GM19395 (cell line): ENCODE measurements at regions not wholly inside any gene's neighbourhood (a gene's known extent, or its start where the extent isn't known, plus 50 kb on each side); places are given as distances from the start of the nearest gene placed in this dataset.

Source experiments
- ATAC-seq: cut with Tn5 transposase; IDR thresholded peaks from one replicate; pipeline ENCODE4 v1.9.1; 2021; ENCODE audit warnings: mild to moderate bottlenecking, moderate library complexity; ENCODE audit not compliant: unreplicated experiment

GRCh38 chr5:171647043-171647903 lies 138.3 kb upstream of the SMIM23 start:
- no peak for ATAC-seq

- no peak for ATAC-seq
Observed at GRCh38 chr5:171647904-171648260, 137.7 kb upstream of the SMIM23 start.

DNA sequence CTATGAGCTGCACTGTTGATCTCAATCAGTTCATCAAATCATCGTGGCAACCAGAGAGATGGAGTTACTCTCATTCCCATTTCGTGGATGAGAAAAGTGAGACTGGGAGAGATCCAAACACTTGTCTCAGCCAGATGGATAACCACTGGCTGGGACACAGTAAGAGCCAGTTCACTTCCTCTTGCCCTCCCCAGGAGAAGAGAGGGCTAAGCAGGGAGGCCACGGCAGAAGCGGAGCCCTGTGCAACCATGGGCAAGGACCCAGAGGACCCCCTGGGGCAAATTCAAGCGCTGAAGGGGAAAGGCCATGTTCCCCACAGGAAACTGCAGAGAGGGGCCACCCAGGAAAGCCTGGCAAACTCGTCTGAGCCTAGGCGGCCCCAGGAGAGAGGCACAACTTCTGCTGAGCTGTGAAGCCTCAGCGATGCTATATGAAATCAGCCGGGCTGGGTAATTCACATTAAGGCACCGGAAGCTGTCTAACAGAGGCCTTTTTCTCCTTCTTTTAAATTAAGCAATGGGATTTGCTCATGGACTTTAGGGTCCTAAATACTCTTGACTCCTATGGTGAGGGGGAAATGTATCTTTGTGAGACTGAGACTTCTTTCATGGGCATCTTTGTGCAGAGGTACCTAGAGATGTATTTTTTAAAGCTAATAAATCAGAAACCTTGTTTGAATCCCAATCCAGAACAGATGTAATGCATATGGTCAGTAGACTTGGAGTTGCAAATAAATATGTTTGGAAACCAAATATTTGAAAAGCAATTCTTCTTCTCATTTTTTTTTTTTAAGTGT lies 137.1 kb upstream of the SMIM23 start:
- ATAC-seq = no peak

GRCh38 chr5:171649075-171649401 lies 136.6 kb upstream of the SMIM23 start:
- ATAC-seq = no peak

DNA sequence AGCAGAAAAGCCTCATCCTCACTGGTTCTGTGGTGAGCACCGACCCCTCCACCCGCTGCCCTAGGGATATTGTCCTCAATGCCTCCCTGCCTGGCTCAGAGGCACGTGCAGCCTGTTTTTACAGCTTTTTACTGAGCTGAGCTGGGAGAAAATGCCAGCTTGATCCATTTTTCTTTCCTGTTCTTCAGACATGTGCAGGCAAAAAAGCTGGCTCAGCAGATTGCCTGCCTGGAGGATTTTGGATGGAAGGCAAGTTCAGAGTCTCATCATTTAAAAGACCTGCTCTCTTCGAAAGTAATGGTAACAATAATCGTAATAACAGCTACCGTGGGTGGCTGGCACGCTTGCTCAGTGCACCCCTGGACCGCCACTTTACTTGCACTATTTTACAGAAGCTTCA lies 135.0 kb upstream of the SMIM23 start:
- ATAC-seq = no peak

- no peak for ATAC-seq
Observed at GRCh38 chr5:171651102-171651501, 134.5 kb upstream of the SMIM23 start.

GRCh38 chr5:171654881-171655280 lies 130.7 kb upstream of the SMIM23 start:
- no peak for ATAC-seq

GRCh38 chr5:171657473-171657872 lies 128.1 kb upstream of the SMIM23 start:
- ATAC-seq = no peak

GRCh38 chr5:171659896-171660295 lies 125.7 kb upstream of the SMIM23 start:
- ATAC-seq = no peak

GRCh38 chr5:171660434-171660833 lies 125.2 kb upstream of the SMIM23 start:
- ATAC-seq = no peak

DNA sequence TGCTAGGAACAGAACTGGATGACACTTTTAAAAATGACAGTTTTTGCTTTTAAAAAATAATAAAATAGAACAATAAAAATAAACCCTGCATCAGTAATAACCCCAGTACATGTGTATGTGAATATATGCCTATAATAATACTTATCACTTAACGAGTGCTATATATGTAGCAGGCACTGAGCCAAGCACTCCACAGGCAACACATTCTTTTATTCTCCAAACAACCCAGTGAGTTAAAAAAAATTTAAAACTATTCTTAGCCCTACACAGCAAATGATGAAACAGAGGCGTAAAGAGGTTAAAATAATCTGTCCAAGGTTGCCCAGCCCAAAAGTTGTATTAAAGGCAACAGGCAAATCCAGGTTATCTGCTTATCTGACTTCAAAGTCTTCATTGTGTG lies 124.5 kb upstream of the SMIM23 start:
- no peak for ATAC-seq

DNA sequence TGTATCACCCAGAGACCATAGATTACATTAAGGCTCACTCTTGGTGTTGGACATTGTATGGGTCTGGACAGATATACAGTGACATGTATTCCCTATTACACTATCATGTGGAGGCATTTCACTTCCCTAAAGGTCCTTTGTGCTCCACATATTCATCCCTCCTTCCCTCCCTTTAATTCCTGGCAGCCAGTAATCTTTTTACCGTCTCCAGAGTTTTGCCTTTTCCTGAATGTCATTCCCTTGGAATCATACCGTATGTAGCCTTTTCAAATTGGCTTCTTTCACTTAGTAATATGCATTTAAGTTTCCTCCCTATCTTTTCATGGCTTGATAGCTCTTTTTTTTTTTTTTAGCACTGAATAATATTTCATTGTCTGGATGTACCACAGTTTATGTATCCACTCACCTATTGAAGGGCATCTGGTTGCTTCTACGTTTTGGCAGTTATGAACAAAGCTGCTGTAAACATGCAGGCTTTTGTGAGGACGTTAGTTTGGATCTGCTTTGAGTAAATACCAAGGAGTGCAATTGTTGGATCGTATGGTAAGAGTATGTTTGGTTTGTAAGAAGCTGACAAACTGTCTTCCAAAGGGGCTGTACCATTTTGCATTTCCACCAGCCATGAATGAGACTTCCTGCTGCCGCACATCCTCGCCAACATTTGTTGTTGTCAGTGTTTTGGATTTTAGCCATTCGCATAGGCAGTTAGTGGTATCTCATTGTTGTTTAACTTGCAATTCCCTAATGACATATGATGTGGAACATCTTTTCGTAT lies 122.1 kb upstream of the SMIM23 start:
- ATAC-seq = no peak

DNA sequence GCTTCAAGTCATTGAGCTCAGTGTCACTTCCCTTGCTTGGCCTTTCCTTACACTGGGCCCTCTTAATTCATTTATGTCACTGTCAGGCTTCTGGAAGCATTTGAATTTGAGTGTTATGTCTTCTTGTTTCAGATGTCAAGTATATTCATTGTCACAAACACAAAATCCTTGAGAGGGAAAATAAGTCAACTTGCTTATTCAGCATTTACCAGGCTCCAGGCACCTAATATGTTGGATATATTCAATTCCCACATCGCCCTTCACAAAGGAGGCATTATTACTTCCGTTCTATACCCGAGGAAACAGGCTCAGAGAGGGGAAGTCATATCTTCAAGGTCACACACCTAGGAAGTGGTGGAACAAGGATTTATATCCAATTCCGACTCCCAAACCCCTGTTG lies 121.1 kb upstream of the SMIM23 start:
- ATAC-seq = no peak

- no peak for ATAC-seq
Observed at GRCh38 chr5:171666815-171667214, 118.8 kb upstream of the SMIM23 start.

DNA sequence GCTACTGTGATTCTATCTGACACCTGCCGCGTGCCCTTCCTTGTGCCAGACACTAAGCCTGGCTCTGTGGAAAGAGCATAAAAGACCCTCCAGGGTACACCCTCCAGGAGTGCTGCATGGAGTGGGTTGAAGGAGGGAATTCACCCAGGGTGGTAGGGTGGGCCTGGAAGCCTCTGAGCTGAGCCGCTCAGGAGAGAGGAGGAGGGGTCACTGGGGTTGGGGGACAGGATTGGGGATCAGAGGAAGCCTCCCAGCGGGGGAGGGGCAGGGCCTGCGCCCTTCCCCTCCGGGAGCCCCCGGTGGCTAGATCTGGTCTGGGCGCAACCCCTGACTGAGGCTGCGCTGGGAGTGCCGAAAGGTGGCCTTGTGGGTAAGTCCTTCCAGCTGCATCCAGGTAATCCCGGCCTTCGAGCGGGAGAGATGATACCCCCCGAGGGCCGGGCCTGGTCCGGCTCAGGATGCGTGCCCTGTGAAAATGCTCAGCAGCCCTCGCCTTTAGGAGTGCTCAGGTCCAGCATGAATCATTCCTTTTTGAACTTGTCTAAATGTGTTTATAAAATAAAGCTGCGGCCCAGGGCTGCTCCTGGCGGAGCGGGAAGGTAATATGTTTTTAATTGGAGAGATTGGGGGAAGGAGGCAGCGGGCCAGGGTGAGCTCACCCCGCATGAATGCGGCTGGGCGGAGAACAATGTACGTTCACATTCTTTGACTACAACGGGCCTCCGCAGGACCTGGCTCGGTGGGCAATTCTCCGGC lies 118.1 kb upstream of the SMIM23 start:
- ATAC-seq = no peak

DNA sequence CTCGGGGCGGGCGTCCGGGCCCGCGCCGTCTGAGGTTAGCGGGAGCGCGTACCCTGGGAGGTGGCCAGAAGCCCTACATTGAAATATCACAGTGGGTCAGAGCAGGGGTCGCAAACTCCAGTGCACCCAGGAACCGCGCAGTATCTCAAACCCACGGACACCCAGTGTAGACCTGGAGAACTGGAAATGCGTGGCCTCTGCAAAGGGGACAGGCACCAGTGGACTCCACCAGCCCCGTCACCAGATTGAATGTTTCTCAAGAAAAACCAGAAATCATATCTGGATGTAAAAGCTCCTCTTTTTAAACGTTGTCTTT lies 117.6 kb upstream of the SMIM23 start:
- ATAC-seq = no peak

DNA sequence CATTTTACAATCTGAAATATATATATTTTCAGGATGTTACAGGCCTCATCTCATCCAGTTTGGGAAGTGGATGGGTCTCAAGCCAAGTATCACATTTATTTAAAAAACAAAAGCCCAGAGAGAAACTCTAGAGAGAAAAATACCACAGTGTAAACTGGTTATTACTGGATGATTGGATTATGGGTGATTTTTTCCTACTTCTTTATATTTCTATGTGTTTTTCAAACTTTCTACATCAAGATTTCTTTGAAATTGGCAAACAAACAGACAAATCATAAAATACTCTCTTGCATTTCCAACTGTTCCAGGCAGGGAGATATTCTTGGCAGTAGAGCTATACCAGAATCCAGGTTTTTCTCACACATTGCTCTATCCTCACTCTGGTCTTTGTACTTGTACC lies 116.0 kb upstream of the SMIM23 start:
- ATAC-seq = no peak

DNA sequence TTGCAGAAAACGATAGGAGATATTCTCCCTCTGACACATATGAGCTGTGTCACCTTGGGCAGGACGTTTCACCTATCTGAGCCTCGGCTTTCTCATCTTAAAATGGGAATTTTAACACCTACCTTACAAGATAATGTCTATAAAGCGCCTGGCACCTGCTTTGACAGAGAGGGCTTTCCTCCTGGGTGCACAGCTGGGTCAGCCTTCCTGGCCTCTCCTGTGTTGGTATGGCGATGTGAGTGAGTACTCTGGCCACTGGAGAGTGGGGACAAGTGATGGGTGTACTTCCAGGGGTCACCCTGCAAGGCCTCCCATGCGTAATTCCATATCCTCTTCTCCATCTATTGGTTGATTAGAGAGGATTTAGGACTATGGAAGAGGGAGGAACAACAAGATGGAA lies 113.1 kb upstream of the SMIM23 start:
- ATAC-seq = no peak

DNA sequence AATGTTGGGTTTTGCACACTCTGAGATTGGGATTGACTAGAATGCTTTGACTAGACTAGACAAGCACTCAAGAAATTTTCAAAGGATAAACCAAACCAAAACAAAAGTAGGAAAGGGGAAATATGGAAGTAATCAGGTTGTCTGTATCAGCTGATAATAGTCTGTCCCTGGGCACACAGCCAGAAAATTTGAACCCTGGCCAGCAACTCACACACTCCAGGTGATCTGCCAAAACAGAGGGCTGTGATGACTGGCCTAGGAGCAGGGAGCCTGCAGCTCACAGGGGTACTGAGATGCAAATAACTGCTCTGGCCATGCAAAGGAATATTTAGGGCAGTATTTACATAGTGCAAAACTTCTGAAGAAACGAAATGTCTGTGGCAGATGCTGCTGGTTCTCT lies 112.3 kb upstream of the SMIM23 start:
- ATAC-seq = no peak

DNA sequence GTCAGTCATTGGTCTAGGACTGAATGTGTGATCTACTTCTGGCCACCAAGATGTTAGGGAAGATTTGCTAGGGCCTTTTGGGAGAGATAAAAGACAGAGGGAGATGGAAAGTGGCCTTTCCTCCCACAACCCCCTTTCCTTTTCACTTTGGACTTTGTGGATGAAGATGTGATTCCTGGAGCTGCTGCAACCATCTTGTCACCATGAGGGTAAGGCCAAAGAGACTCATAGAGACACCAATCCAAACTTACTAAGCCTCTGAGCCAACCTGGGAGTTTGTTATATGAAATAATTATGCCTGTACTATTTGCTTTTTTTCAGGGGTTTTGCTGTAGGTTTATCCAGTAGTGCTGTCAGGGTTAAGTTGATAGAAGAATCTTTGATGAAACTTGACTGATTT lies 111.8 kb upstream of the SMIM23 start:
- no peak for ATAC-seq

- ATAC-seq = no peak
Observed at GRCh38 chr5:171675511-171675910, 110.1 kb upstream of the SMIM23 start.
